ENCODE measurements at regions not wholly inside any gene's neighbourhood (a gene's known extent, or its start where the extent isn't known, plus 50 kb on each side); places are given as distances from the start of the nearest gene placed in this dataset.
"Not testable (repeated sequence)": the region's sequence is repeated elsewhere in the genome, so short reads cannot be mapped to it uniquely, and the experiment has no call there.

GRCh38 chr6:84568971-84569370, 195.4 kb downstream of the TBX18 start:
- intact Hi-C loops (cut with micrococcal nuclease; ENCODE audit: unreplicated experiment), result no loop called here
- no peaks in the 10 kb centered on the region for H3K36me3 ChIP-seq (ENCODE audit: control insufficient read depth, insufficient read depth, low read length)
- no peak for TF ChIP-seq REST (IDR thresholded peaks at IDR 0.05; ENCODE audit: insufficient read depth in 1 of 2, low read depth in 2 of 2, low read length in 1 of 2)
- no peak for TF ChIP-seq TCF7L2 (IDR thresholded peaks at IDR 0.05; ENCODE audit: low read depth, low read length)
- no peak for TF ChIP-seq SIN3A (IDR thresholded peaks at IDR 0.05; ENCODE audit: borderline replicate concordance, insufficient read depth, low read depth, low read length)
- TF ChIP-seq POLR2AphosphoS5 (IDR thresholded peaks at IDR 0.05; ENCODE audit: low read depth, low read length), result no peak
- no TSS peak for BruUV-seq (replicated peaks)
- no peak for DNase-seq (ENCODE audit: low read depth, low spot score)
- CTCF ChIA-PET, result no interaction called here
- no peak for ATAC-seq
- in situ Hi-C loops (cut with HindIII; ENCODE audit: low pct_unique_long_range_greater_than_20kb, low sequenced_read_pairs), result no loop called here
- H3K27me3 ChIP-seq (ENCODE audit: control insufficient read depth, insufficient read depth, low read length), result no peaks in the 10 kb centered on the region
- POLR2A ChIA-PET, result no interaction called here
- no peaks in the 10 kb centered on the region for H3K4me1 ChIP-seq (ENCODE audit: control insufficient read depth, insufficient read depth, low read length)
- H3K9me3 ChIP-seq (ENCODE audit: control insufficient read depth, insufficient read depth, low read depth, low read length), result no peaks in the 10 kb centered on the region
- no peak overlapping the region for H3K4me3 ChIP-seq (ENCODE audit: low read depth in 2 of 2, low read length in 2 of 2)
- no peak overlapping the region for H3K27ac ChIP-seq (ENCODE audit: low read length)

- DNase-seq (ENCODE audit: low read depth, low spot score); H3K9me3 ChIP-seq (ENCODE audit: control insufficient read depth, insufficient read depth, low read depth, low read length); in situ Hi-C loops (cut with HindIII; ENCODE audit: low pct_unique_long_range_greater_than_20kb, low sequenced_read_pairs); H3K4me3 ChIP-seq (ENCODE audit: low read depth in 2 of 2, low read length in 2 of 2); H3K36me3 ChIP-seq (ENCODE audit: control insufficient read depth, insufficient read depth, low read length); BruUV-seq (replicated peaks); H3K27ac ChIP-seq (ENCODE audit: low read length); intact Hi-C loops (cut with micrococcal nuclease; ENCODE audit: unreplicated experiment); H3K27me3 ChIP-seq (ENCODE audit: control insufficient read depth, insufficient read depth, low read length); ATAC-seq; H3K4me1 ChIP-seq (ENCODE audit: control insufficient read depth, insufficient read depth, low read length); POLR2A ChIA-PET; CTCF ChIA-PET: not testable (repeated sequence)
These were observed 198.7 kb downstream of the TBX18 start for GRCh38 chr6:84565718-84566117.

GRCh38 chr6:84560436-84561390, 203.7 kb downstream of the TBX18 start:
- DNase-seq (ENCODE audit: low read depth, low spot score), result no peak
- ChIA-PET POLR2A (no interaction called here), CTCF (no interaction called here)
- TF ChIP-seq SIN3A (IDR thresholded peaks at IDR 0.05; ENCODE audit: borderline replicate concordance, insufficient read depth, low read depth, low read length) (no peak), POLR2AphosphoS5 (IDR thresholded peaks at IDR 0.05; ENCODE audit: low read depth, low read length) (no peak), CTCF (IDR thresholded peaks at IDR 0.05) (no peak), TCF7L2 (IDR thresholded peaks at IDR 0.05; ENCODE audit: low read depth, low read length) (no peak), REST (IDR thresholded peaks at IDR 0.05; ENCODE audit: insufficient read depth in 1 of 2, low read depth in 2 of 2, low read length in 1 of 2) (no peak)
- no TSS peak for BruUV-seq (replicated peaks)
- no peak for ATAC-seq
- H3K9me3 ChIP-seq (ENCODE audit: control insufficient read depth, insufficient read depth, low read depth, low read length), result no peaks in the 10 kb centered on the region
- no peaks in the 10 kb centered on the region for H3K27me3 ChIP-seq (ENCODE audit: control insufficient read depth, insufficient read depth, low read length)
- intact Hi-C loops (cut with micrococcal nuclease; ENCODE audit: unreplicated experiment) (no loop called here), in situ Hi-C loops (cut with HindIII; ENCODE audit: low pct_unique_long_range_greater_than_20kb, low sequenced_read_pairs) (no loop called here)
- H3K4me3 ChIP-seq (ENCODE audit: low read depth in 2 of 2, low read length in 2 of 2), result no peak overlapping the region
- H3K36me3 ChIP-seq (ENCODE audit: control insufficient read depth, insufficient read depth, low read length), result no peaks in the 10 kb centered on the region
- no peak overlapping the region for H3K27ac ChIP-seq (ENCODE audit: low read length)
- no peaks in the 10 kb centered on the region for H3K4me1 ChIP-seq (ENCODE audit: control insufficient read depth, insufficient read depth, low read length)
